Gastroesophageal sphincter (tissue), 3 donors: ENCODE measurements at regions not wholly inside any gene's neighbourhood (a gene's known extent, or its start where the extent isn't known, plus 50 kb on each side); places are given as distances from the start of the nearest gene placed in this dataset.

Source experiments
- CTCF ChIP-seq, 4 experiments: fragments of 200-600 bp in 2 of 4; fragments of 450-650 bp in 2 of 4; sonication (generic) in 1 of 4; IDR thresholded peaks; one replicate each; pipeline ENCODE4 v1.5.1; 2017 to 2019; ENCODE audit warnings: antibody characterized with exemption in 4 of 4, mild to moderate bottlenecking in 2 of 4, moderate library complexity in 2 of 4
- EP300 ChIP-seq: sonication (generic); formaldehyde crosslinking; IDR thresholded peaks from one replicate; pipeline ENCODE4 v1.6.1; 2017; ENCODE audit warnings: antibody characterized with exemption, mild to moderate bottlenecking
- POLR2A ChIP-seq, 2 donors: fragments of 450-650 bp; IDR thresholded peaks; one replicate each; pipeline ENCODE4 v1.6.1; 2017; ENCODE audit warnings: antibody characterized with exemption in 2 of 2, mild to moderate bottlenecking in 2 of 2, moderate library complexity in 1 of 2
- POLR2AphosphoS5 ChIP-seq: sonication (generic); formaldehyde crosslinking; IDR thresholded peaks from one replicate; pipeline ENCODE4 v1.6.1; 2017; ENCODE audit warnings: antibody characterized with exemption

- TF ChIP-seq CTCF (IDR thresholded peaks at IDR 0.05) (no peak), POLR2AphosphoS5 (no peak), EP300 (no peak), POLR2A (IDR thresholded peaks at IDR 0.05) (no peak)
Measured at GRCh38 chr7:101714097-101714496, 85.0 kb upstream of the MYL10 start.
